H1 (cell line): ENCODE measurements at regions not wholly inside any gene's neighbourhood (a gene's known extent, or its start where the extent isn't known, plus 50 kb on each side); places are given as distances from the start of the nearest gene placed in this dataset.

Experiments used
- CTCF ChIA-PET: fragments of 300-600 bp; sonication (Branson Sonifier 250); formaldehyde crosslinking; loops from one replicate; lab custom pipeline; 2021; ENCODE audit not compliant: partially characterized antibody; lab: Charles Lee
- POLR2A ChIA-PET: fragments of 300-600 bp; sonication (Branson Sonifier 250); formaldehyde crosslinking; loops from one replicate; lab custom pipeline; 2021; ENCODE audit warnings: inconsistent platforms; ENCODE audit not compliant: partially characterized antibody; lab: Charles Lee
- DNase-seq, 2 experiments: peaks; one replicate each; pipeline versions ENCODE4 v3.0.0 to v3.0.0-alpha.2; 2010 to 2022; ENCODE audit warnings: low spot score in 2 of 2, low read depth in 1 of 2, mixed read lengths in 1 of 2
- FAIRE-seq: peaks from 2 replicates; lab custom pipeline; 2011; peaks lifted over from hg19 to GRCh38; lab: Jason Lieb, UNC
- H2AFZ ChIP-seq: 2 replicates; pipeline ENCODE4 v1.8.1; 2012; ENCODE audit warnings: low read length, inconsistent platforms
- H2AK5ac ChIP-seq: 2 replicates; pipeline ENCODE4 v1.6.1; 2013; ENCODE audit warnings: low read depth, low read length
- H2BK120ac ChIP-seq: replicated peaks from 2 replicates; pipeline ENCODE3; 2013; ENCODE audit warnings: low read depth, low read length, inconsistent platforms
- H2BK12ac ChIP-seq: 2 replicates; pipeline ENCODE4 v1.6.1; 2013; ENCODE audit warnings: low read depth, low read length
- H2BK15ac ChIP-seq: 2 replicates; pipeline ENCODE4 v1.6.1; 2013; ENCODE audit warnings: low read length
- H2BK20ac ChIP-seq: 2 replicates; pipeline ENCODE4 v1.6.1; 2013; ENCODE audit warnings: low read length
- H2BK5ac ChIP-seq: 2 replicates; pipeline ENCODE4 v1.6.1; 2013; ENCODE audit warnings: low read depth, low read length
- H3K14ac ChIP-seq: 2 replicates; pipeline ENCODE4 v1.6.1; 2013; ENCODE audit warnings: inconsistent platforms; ENCODE audit not compliant: insufficient read length
- H3K18ac ChIP-seq: 2 replicates; pipeline ENCODE4 v1.6.1; 2013; ENCODE audit warnings: low read length; ENCODE audit errors: extremely low read depth
- H3K23ac ChIP-seq: 2 replicates; pipeline ENCODE4 v1.6.1; 2013; ENCODE audit warnings: inconsistent platforms; ENCODE audit not compliant: insufficient read length
- H3K23me2 ChIP-seq: 2 replicates; pipeline ENCODE4 v1.6.1; 2013; ENCODE audit warnings: low read depth, low read length
- H3K27ac ChIP-seq: 2 replicates; pipeline ENCODE4 v1.6.1; 2011; ENCODE audit warnings: low read depth, low read length, inconsistent platforms
- H3K27me3 ChIP-seq, 4 experiments: replicated peaks in 1 of 4; 1 replicate in 1 of 4; 2 replicates in 3 of 4; pipeline versions ENCODE4 v1.6.1 to v1.8.1; 2011 to 2013; ENCODE audit warnings: low read length in 3 of 4, mild to moderate bottlenecking in 3 of 4, inconsistent platforms in 2 of 4, mixed read lengths in 2 of 4, moderate library complexity in 1 of 4; ENCODE audit not compliant: control insufficient read depth in 3 of 4, insufficient read depth in 3 of 4; ENCODE audit errors: extremely low read depth in 1 of 4
- H3K36me3 ChIP-seq, 4 experiments: 2 replicates each; pipeline versions ENCODE4 v1.6.1 to v1.8.1; 2011 to 2013; ENCODE audit warnings: mild to moderate bottlenecking in 4 of 4, low read length in 3 of 4, moderate library complexity in 2 of 4, control low read depth in 1 of 4, inconsistent platforms in 1 of 4; ENCODE audit not compliant: insufficient read depth in 4 of 4, control insufficient read depth in 2 of 4
- H3K4ac ChIP-seq: replicated peaks from 2 replicates; pipeline ENCODE3; 2013; ENCODE audit warnings: low read length, low read depth, mixed read lengths, inconsistent platforms; ENCODE audit not compliant: insufficient read length
- H3K4me1 ChIP-seq, 4 experiments: replicated peaks in 1 of 4; 1 replicate in 1 of 4; 2 replicates in 3 of 4; pipeline versions ENCODE4 v1.6.1 to v1.8.1; 2011 to 2013; ENCODE audit warnings: low read length in 3 of 4, inconsistent platforms in 2 of 4, mixed read lengths in 1 of 4; ENCODE audit not compliant: insufficient read depth in 4 of 4, control insufficient read depth in 3 of 4
- H3K4me2 ChIP-seq, 2 experiments: 2 replicates each; pipeline versions ENCODE4 v1.6.1 to v1.8.1; 2011 to 2013; ENCODE audit warnings: low read depth in 2 of 2, low read length in 2 of 2, control low read depth in 1 of 2, inconsistent platforms in 1 of 2, mild to moderate bottlenecking in 1 of 2; ENCODE audit not compliant: insufficient read depth in 1 of 2
- H3K4me3 ChIP-seq, 4 experiments: fragments of 200-600, 300-600 bp in 1 of 4; sonication (generic), shearing (Covaris generic), sonication (Bioruptor Twin) in 1 of 4; 2 replicates each; pipeline versions ENCODE4 v1.5.1 to v1.8.1; 2011 to 2016; ENCODE audit warnings: low read length in 4 of 4, low read depth in 3 of 4, control low read depth in 2 of 4, inconsistent platforms in 2 of 4, mild to moderate bottlenecking in 2 of 4, mixed read lengths in 1 of 4, moderate library complexity in 1 of 4; ENCODE audit not compliant: insufficient read depth in 2 of 4; ENCODE audit errors: extremely low read depth in 1 of 4
- H3K56ac ChIP-seq: replicated peaks from 2 replicates; pipeline ENCODE3; 2013; ENCODE audit warnings: low read depth, mild to moderate bottlenecking, mixed read lengths, low read length, inconsistent platforms; ENCODE audit not compliant: insufficient read length
- H3K79me1 ChIP-seq: 2 replicates; pipeline ENCODE4 v1.6.1; 2013; ENCODE audit warnings: low read depth, low read length, control low read depth
- H3K79me2 ChIP-seq, 2 experiments: 2 replicates each; pipeline versions ENCODE4 v1.6.1 to v1.8.1; 2012 to 2013; ENCODE audit warnings: low read length in 2 of 2, mild to moderate bottlenecking in 2 of 2, inconsistent platforms in 1 of 2; ENCODE audit not compliant: insufficient read depth in 2 of 2, control insufficient read depth in 1 of 2
- H3K9ac ChIP-seq, 4 experiments: replicated peaks in 1 of 4; 1 replicate in 1 of 4; 2 replicates in 3 of 4; pipeline versions ENCODE4 v1.6.1 to v1.8.1; 2011 to 2013; ENCODE audit warnings: low read depth in 3 of 4, low read length in 3 of 4, control low read depth in 2 of 4, mild to moderate bottlenecking in 2 of 4, moderate library complexity in 2 of 4, inconsistent platforms in 1 of 4; ENCODE audit errors: extremely low read depth in 1 of 4
- H3K9me3 ChIP-seq, 2 experiments: 2 replicates each; pipeline versions ENCODE4 v1.6.1 to v1.8.1; 2012 to 2013; ENCODE audit warnings: mild to moderate bottlenecking in 2 of 2, moderate library complexity in 2 of 2, control low read depth in 1 of 2, inconsistent platforms in 1 of 2, low read depth in 1 of 2, low read length in 1 of 2, mixed read lengths in 1 of 2; ENCODE audit not compliant: insufficient read depth in 2 of 2
- H4K20me1 ChIP-seq, 2 experiments: replicated peaks in 1 of 2; 2 replicates each; pipeline versions ENCODE3 to v1.8.1; 2011 to 2013; ENCODE audit warnings: inconsistent platforms in 2 of 2, low read length in 2 of 2, mild to moderate bottlenecking in 1 of 2; ENCODE audit not compliant: insufficient read depth in 2 of 2, control insufficient read depth in 1 of 2
- H4K5ac ChIP-seq: 2 replicates; pipeline ENCODE4 v1.6.1; 2013; ENCODE audit warnings: low read length, low read depth, mixed read lengths, inconsistent platforms; ENCODE audit not compliant: insufficient read length
- H4K8ac ChIP-seq: 2 replicates; pipeline ENCODE4 v1.8.0; 2013; ENCODE audit warnings: mild to moderate bottlenecking, moderate library complexity, low read length, inconsistent platforms; ENCODE audit not compliant: insufficient read depth; ENCODE audit errors: extremely low read depth
- H4K91ac ChIP-seq: replicated peaks from 2 replicates; pipeline ENCODE3; 2013; ENCODE audit warnings: low read length, mixed read lengths, inconsistent platforms; ENCODE audit not compliant: insufficient read length
- BACH1 ChIP-seq: IDR thresholded peaks from 2 replicates; pipeline ENCODE4 v1.6.1; 2012; ENCODE audit warnings: low read length, improper control_type of control experiment
- CHD1 ChIP-seq: IDR thresholded peaks from 2 replicates; pipeline ENCODE4 v1.6.1; 2012; ENCODE audit warnings: low read depth, low read length, improper control_type of control experiment
- E2F6 ChIP-seq: IDR thresholded peaks from 2 replicates; pipeline ENCODE4 v1.6.1; 2012; ENCODE audit warnings: inconsistent platforms
- EGR1 ChIP-seq: IDR thresholded peaks from 2 replicates; pipeline ENCODE4 v1.6.1; 2011; ENCODE audit warnings: low read depth, low read length, borderline replicate concordance
- TAF1 ChIP-seq: IDR thresholded peaks from 2 replicates; pipeline ENCODE4 v1.6.1; 2011; ENCODE audit warnings: mild to moderate bottlenecking, low read depth, low read length
- TCF12 ChIP-seq: IDR thresholded peaks from 2 replicates; pipeline ENCODE4 v1.6.1; 2011; ENCODE audit warnings: low read depth, mild to moderate bottlenecking, low read length

GRCh38 chr10:78121801-78122200 lies 88.1 kb downstream of the RPS24 start:
- CTCF ChIA-PET = no interaction called here
- FAIRE-seq (no peak), DNase-seq (no peak)
- POLR2A ChIA-PET = no interaction called here
- Histone ChIP-seq H2BK20ac (no peak overlapping the region), H2AK5ac (no peak overlapping the region), H3K4me1 (no peaks in the 10 kb centered on the region), H3K79me2 (no peaks in the 10 kb centered on the region), H3K56ac (no peak overlapping the region), H3K4me3 (no peak overlapping the region), H3K27me3 (no peaks in the 10 kb centered on the region), H3K79me1 (no peaks in the 10 kb centered on the region), H2BK120ac (no peak overlapping the region), H3K23ac (no peak overlapping the region), H3K4ac (no peak overlapping the region), H2BK12ac (no peak overlapping the region), H3K23me2 (no peaks in the 10 kb centered on the region), H4K91ac (no peak overlapping the region), H4K5ac (no peak overlapping the region), H3K27ac (no peak overlapping the region), H3K9ac (no peak overlapping the region), H3K18ac (no peak overlapping the region), H3K36me3 (no peaks in the 10 kb centered on the region), H3K4me2 (no peak overlapping the region), H3K9me3 (0 out of 4 replicates have a peak, but pooled peaks cover 3% of the 10 kb centered on the region in 2 experiments), H2BK15ac (no peak overlapping the region), H2BK5ac (no peak overlapping the region), H3K14ac (no peak overlapping the region), H4K20me1 (no peaks in the 10 kb centered on the region), H4K8ac (no peak overlapping the region), H2AFZ (no peak overlapping the region)
- TF ChIP-seq EGR1 (no peak), TAF1 (no peak), TCF12 (no peak), BACH1 (no peak), CHD1 (no peak), E2F6 (no peak)
